ENCODE measurements at regions not wholly inside any gene's neighbourhood (a gene's known extent, or its start where the extent isn't known, plus 50 kb on each side); places are given as distances from the start of the nearest gene placed in this dataset.

DNA sequence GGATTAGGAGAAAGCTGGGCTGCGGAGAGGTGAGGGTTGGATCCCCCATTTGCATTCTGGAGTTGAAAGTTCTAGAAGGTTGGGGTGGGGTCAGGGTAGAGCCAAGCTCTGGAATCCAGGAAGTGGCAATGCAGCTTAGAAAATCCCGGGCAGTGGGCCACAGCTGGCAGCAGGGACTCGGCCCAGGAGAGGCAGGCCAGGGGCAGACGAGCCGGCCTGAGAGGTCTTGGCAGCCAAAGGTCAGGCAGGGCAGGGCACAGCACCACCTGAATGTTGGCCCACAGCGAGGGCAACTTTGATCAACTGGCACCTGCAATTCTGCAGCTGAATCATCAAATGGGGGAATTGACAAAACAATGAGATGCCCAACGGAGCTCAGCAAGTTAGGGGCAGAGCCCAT lies 139.2 kb downstream of the INHBB start:
- TF ChIP-seq, protein P1, sequence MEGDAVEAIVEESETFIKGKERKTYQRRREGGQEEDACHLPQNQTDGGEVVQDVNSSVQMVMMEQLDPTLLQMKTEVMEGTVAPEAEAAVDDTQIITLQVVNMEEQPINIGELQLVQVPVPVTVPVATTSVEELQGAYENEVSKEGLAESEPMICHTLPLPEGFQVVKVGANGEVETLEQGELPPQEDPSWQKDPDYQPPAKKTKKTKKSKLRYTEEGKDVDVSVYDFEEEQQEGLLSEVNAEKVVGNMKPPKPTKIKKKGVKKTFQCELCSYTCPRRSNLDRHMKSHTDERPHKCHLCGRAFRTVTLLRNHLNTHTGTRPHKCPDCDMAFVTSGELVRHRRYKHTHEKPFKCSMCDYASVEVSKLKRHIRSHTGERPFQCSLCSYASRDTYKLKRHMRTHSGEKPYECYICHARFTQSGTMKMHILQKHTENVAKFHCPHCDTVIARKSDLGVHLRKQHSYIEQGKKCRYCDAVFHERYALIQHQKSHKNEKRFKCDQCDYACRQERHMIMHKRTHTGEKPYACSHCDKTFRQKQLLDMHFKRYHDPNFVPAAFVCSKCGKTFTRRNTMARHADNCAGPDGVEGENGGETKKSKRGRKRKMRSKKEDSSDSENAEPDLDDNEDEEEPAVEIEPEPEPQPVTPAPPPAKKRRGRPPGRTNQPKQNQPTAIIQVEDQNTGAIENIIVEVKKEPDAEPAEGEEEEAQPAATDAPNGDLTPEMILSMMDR (IDR thresholded peaks at IDR 0.05; ENCODE audit: control insufficient read depth, insufficient read depth, low read depth, low read length, missing control alignments), result no peak
- DNase-seq (ENCODE audit: low read depth), result no peak
- H3K4me3 ChIP-seq (ENCODE audit: control insufficient read depth, low read depth, low read length), result no peak overlapping the region

DNA sequence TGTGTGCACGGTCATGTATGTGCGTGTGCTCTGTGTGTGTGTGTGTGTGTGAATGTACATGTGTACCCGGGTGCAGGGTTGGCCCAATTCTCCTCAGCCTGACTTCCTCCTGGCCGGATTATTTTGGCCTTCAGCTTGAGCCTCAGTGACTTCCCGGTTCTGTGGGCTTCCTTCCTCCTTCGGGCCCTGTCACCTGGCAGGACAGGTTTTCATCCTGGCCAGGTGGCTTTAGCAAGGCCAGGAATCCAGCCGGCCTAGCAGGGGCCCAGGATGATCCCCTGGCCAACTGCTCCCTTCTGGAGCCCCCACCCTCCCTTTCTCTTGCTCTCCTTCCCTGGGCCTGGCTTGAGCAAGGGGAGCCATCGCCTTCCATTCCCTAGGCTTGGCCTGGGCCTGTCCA lies 140.5 kb downstream of the INHBB start:
- no peak for DNase-seq (ENCODE audit: low read depth)
- H3K4me3 ChIP-seq (ENCODE audit: control insufficient read depth, low read depth, low read length), result no peak overlapping the region
- TF ChIP-seq, protein P1 (IDR thresholded peaks at IDR 0.05; ENCODE audit: control insufficient read depth, insufficient read depth, low read depth, low read length, missing control alignments), result no peak

DNA sequence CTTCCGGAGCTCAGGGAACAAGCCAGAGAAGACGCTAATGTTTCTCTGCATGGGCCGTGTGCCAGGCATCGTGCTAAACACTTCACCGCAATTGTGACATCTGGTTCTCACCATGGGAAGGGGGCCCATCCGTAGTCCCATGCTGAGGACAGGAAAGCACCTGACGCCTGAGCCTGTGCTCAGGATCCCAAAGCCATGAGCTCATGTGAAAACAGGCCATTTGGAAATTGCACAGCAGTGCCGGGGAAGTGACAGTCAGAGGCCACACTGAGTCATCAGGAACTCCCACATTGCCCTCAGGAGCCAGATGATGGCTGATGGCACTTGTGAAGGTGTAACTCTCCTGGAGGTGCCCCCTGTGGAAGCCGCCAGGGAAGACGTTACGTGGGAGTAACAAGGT lies 141.0 kb downstream of the INHBB start:
- no peak overlapping the region for H3K4me3 ChIP-seq (ENCODE audit: control insufficient read depth, low read depth, low read length)
- TF ChIP-seq, protein P1 (IDR thresholded peaks at IDR 0.05; ENCODE audit: control insufficient read depth, insufficient read depth, low read depth, low read length, missing control alignments), result no peak
- no peak for DNase-seq (ENCODE audit: low read depth)

DNA sequence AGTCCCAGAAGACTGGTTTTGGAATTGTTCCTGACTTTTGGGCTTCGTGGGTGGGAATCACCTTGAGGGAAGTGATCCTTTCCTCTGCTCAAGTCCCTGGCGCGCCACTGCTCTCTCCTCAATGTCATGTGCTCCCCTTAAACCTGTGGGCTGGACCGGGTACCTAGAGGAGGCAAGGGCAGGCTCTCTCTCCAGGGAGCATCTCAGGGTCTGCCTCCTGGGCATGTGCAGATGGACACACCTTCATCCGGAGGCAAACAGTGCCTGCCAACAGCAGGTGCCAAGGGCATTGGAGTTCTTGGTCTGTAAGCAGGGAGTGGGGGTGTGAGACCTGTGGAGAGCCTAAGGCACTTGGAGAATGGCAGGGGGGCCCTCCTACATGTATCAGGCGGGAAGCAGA lies 142.6 kb downstream of the INHBB start:
- DNase-seq (ENCODE audit: low read depth), result no peak
- no peak overlapping the region for H3K4me3 ChIP-seq (ENCODE audit: control insufficient read depth, low read depth, low read length)
- TF ChIP-seq, protein P1 (IDR thresholded peaks at IDR 0.05; ENCODE audit: control insufficient read depth, insufficient read depth, low read depth, low read length, missing control alignments), result no peak

DNA sequence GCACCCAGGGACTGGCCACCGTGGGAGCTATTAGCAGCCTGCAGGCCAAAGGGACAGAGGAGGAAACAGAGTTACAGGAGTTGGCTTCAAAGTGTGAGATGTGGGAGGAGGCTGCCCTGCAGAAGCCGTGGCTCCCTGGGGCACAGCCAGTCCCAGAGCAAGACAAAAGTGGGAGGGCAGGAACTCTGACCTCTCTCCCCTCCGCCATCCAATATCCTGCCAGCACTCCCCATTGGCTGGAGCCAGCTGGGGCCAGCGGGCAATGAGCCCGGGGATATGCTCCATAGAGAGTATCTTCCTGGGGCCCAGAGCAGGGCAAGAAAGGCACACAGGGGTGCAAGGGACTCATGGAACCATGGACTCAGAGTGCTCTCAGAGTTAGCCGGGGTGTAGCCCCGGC lies 143.1 kb downstream of the INHBB start:
- no peak for DNase-seq (ENCODE audit: low read depth)
- H3K4me3 ChIP-seq (ENCODE audit: control insufficient read depth, low read depth, low read length), result no peak overlapping the region
- TF ChIP-seq, protein P1 (IDR thresholded peaks at IDR 0.05; ENCODE audit: control insufficient read depth, insufficient read depth, low read depth, low read length, missing control alignments), result no peak

DNA sequence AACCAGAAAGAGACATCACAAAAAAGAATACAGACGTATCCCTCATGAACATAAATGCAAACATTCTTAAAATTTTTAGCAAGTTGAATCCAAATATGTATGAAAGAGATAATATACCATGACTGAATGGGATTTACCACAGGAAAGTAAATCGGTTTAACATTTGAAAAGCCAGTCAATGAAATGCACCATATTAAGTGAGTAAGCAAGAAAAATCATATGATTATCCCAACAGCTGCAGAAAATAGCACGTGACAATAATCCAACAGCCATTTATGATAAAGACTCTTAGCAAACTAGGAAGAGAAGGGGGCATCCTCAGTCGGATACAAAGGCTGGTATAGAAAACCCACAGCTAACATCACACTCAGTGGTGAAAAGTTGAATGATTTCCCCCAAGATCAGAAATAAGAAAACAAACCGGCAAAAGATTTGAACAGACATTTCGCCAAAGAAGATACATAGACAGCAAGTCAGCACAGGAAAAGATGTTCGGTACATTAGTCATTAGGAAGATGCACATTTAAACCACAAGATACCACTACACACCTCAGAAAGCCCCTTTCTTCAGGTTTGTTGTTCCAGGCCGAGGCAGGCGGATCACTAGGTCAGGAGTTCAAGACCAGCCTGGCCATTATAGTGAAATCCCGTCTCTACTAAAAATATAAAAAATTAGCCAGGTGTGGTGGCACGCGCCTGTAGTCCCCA lies 144.3 kb downstream of the INHBB start:
- TF ChIP-seq, protein P1 (IDR thresholded peaks at IDR 0.05; ENCODE audit: control insufficient read depth, insufficient read depth, low read depth, low read length, missing control alignments), result no peak
- DNase-seq (ENCODE audit: low read depth), result no peak
- H3K4me3 ChIP-seq (ENCODE audit: control insufficient read depth, low read depth, low read length), result no peak overlapping the region

Measured in AG09309 (cell line).